Gastrocnemius medialis (tissue), 4 donors: ENCODE measurements at regions not wholly inside any gene's neighbourhood (a gene's known extent, or its start where the extent isn't known, plus 50 kb on each side); places are given as distances from the start of the nearest gene placed in this dataset.

ENCODE experiments used
- POLR2A ChIP-seq, 2 donors: fragments of 450-650 bp; IDR thresholded peaks; one replicate each; pipeline ENCODE4 v1.6.1; 2017; ENCODE audit warnings: antibody characterized with exemption in 2 of 2, mild to moderate bottlenecking in 2 of 2, moderate library complexity in 2 of 2
- TF ChIP-seq, protein P1 (sequence below), 5 experiments: fragments of 450-650 bp in 3 of 5; fragments of 200-600 bp in 2 of 5; sonication (generic) in 2 of 5; IDR thresholded peaks in 4 of 5; conservative IDR thresholded peaks in 1 of 5; 1 replicate in 4 of 5; 2 replicates in 1 of 5; pipeline ENCODE4 v1.5.1; 2016 to 2019; ENCODE audit warnings: antibody characterized with exemption in 5 of 5, mild to moderate bottlenecking in 3 of 5, moderate library complexity in 3 of 5

DNA sequence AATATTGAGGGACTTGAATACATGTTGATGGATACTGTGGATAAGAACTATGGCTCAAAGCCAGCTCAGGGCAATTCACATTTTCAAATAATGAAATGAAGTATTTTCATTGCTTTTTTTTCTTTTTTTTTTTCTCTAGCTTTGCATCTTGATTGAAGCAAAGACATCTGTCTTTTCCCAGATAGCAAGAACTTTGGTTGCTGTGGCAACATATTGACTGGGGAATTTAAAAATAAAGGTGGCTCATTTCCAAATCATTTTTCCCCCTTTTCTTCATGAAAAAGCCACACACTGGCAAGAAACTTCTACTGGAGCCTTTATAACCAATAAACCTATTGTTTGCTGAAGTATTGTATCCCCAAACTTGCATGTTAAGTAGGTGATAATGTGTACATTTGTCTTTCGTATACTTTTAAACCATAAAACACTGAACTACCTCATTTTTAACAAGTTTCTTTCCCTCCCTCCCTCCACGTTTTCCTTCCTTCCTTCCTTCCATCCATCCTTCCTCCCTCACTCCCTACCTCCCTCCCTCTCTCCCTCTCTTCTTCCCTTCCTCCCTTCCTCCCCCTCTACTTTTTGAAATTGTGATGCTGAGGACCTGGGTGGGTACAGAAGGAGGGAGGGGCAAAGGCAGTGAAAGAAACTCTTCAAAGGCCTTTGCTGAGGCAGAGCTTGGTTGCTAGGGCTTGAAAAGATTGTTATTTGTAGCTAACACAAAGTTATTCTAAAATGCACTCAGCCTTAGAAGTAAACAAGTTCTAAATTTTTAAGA is 343.5 kb upstream of the SPRY2 start:
- TF ChIP-seq, protein P1, sequence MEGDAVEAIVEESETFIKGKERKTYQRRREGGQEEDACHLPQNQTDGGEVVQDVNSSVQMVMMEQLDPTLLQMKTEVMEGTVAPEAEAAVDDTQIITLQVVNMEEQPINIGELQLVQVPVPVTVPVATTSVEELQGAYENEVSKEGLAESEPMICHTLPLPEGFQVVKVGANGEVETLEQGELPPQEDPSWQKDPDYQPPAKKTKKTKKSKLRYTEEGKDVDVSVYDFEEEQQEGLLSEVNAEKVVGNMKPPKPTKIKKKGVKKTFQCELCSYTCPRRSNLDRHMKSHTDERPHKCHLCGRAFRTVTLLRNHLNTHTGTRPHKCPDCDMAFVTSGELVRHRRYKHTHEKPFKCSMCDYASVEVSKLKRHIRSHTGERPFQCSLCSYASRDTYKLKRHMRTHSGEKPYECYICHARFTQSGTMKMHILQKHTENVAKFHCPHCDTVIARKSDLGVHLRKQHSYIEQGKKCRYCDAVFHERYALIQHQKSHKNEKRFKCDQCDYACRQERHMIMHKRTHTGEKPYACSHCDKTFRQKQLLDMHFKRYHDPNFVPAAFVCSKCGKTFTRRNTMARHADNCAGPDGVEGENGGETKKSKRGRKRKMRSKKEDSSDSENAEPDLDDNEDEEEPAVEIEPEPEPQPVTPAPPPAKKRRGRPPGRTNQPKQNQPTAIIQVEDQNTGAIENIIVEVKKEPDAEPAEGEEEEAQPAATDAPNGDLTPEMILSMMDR (IDR thresholded peaks at IDR 0.05 in 4 of 5, conservative IDR thresholded peaks at IDR 0.05 in 1 of 5): no peak
- no peak for TF ChIP-seq POLR2A (IDR thresholded peaks at IDR 0.05)
